Neural progenitor cell (in vitro differentiated cells): ENCODE measurements at regions not wholly inside any gene's neighbourhood (a gene's known extent, or its start where the extent isn't known, plus 50 kb on each side); places are given as distances from the start of the nearest gene placed in this dataset.
A peak's percentile ranks its signal among the peaks of the same experiment; 100 is the strongest.

ENCODE experiments used
- DNase-seq: peaks from one replicate; pipeline ENCODE4 v3.0.0-alpha.2; 2016; ENCODE audit warnings: low spot score
- H2AFZ ChIP-seq: fragments of 200-600 bp; sonication (generic); replicated peaks from 2 replicates; pipeline ENCODE4 v1.6.1; 2016; ENCODE audit warnings: antibody characterized with exemption
- H3F3A ChIP-seq: fragments of 200-600 bp; sonication (generic); 2 replicates; pipeline ENCODE4 v1.6.1; 2016; ENCODE audit warnings: antibody characterized with exemption, low read depth
- H3K27ac ChIP-seq: fragments of 200-600 bp; sonication (generic); 2 replicates; pipeline ENCODE4 v1.5.1; 2016; ENCODE audit warnings: mild to moderate bottlenecking
- H3K27me3 ChIP-seq: fragments of 200-600 bp; sonication (generic); 2 replicates; pipeline ENCODE4 v1.6.1; 2016; ENCODE audit warnings: mild to moderate bottlenecking, moderate library complexity
- H3K36me3 ChIP-seq: fragments of 200-600 bp; sonication (generic); 2 replicates; pipeline ENCODE4 v1.5.1; 2016
- H3K4me1 ChIP-seq: fragments of 200-600 bp; sonication (generic); 2 replicates; pipeline ENCODE4 v1.6.1; 2016; ENCODE audit warnings: mixed run types
- H3K4me2 ChIP-seq: fragments of 200-600 bp; sonication (generic); 2 replicates; pipeline ENCODE4 v1.6.1; 2016
- H3K4me3 ChIP-seq: fragments of 200-600 bp; sonication (generic); 2 replicates; pipeline ENCODE4 v1.5.1; 2016
- H3K79me2 ChIP-seq: fragments of 200-600 bp; sonication (generic); 2 replicates; pipeline ENCODE4 v1.6.1; 2016; ENCODE audit warnings: low read depth
- H3K9ac ChIP-seq: fragments of 200-600 bp; sonication (generic); 2 replicates; pipeline ENCODE4 v1.6.1; 2016
- H3K9me3 ChIP-seq: fragments of 200-600 bp; sonication (generic); 2 replicates; pipeline ENCODE4 v1.5.1; 2016; ENCODE audit warnings: low read depth
- H4K20me1 ChIP-seq: fragments of 200-600 bp; sonication (generic); 2 replicates; pipeline ENCODE4 v1.6.1; 2016; ENCODE audit warnings: low read depth
- H3K27ac Mint-ChIP-seq: 3 replicates; pipeline ENCODE4 v1.8.0; 2021; ENCODE audit warnings: mixed read lengths
- H3K27me3 Mint-ChIP-seq: 2 replicates; pipeline ENCODE4 v1.8.0; 2022; ENCODE audit warnings: low read depth, mild to moderate bottlenecking, inconsistent platforms, moderate library complexity, mixed read lengths; ENCODE audit not compliant: insufficient read depth
- H3K36me3 Mint-ChIP-seq: 3 replicates; pipeline ENCODE4 v1.8.0; 2021; ENCODE audit warnings: mixed read lengths
- H3K4me1 Mint-ChIP-seq: 3 replicates; pipeline ENCODE4 v1.8.0; 2021; ENCODE audit warnings: mixed read lengths
- H3K4me3 Mint-ChIP-seq: 3 replicates; pipeline ENCODE4 v1.8.0; 2021; ENCODE audit warnings: mild to moderate bottlenecking, moderate library complexity, mixed read lengths
- H3K9me3 Mint-ChIP-seq: 3 replicates; pipeline ENCODE4 v1.8.0; 2020; ENCODE audit warnings: mixed read lengths
- EZH2 ChIP-seq: fragments of 200-600 bp; sonication (generic); IDR thresholded peaks from 2 replicates; pipeline ENCODE4 v1.6.1; 2017; ENCODE audit warnings: antibody characterized with exemption, mild to moderate bottlenecking, moderate library complexity
- EZH2phosphoT487 ChIP-seq: fragments of 200-600 bp; sonication (generic); IDR thresholded peaks from 2 replicates; pipeline ENCODE4 v1.6.1; 2017; ENCODE audit warnings: antibody characterized with exemption
- TF ChIP-seq, protein P1 (sequence below): fragments of 200-600 bp; sonication (generic); IDR thresholded peaks from 2 replicates; pipeline ENCODE4 v1.5.1; 2017; ENCODE audit warnings: antibody characterized with exemption, mild to moderate bottlenecking

DNA sequence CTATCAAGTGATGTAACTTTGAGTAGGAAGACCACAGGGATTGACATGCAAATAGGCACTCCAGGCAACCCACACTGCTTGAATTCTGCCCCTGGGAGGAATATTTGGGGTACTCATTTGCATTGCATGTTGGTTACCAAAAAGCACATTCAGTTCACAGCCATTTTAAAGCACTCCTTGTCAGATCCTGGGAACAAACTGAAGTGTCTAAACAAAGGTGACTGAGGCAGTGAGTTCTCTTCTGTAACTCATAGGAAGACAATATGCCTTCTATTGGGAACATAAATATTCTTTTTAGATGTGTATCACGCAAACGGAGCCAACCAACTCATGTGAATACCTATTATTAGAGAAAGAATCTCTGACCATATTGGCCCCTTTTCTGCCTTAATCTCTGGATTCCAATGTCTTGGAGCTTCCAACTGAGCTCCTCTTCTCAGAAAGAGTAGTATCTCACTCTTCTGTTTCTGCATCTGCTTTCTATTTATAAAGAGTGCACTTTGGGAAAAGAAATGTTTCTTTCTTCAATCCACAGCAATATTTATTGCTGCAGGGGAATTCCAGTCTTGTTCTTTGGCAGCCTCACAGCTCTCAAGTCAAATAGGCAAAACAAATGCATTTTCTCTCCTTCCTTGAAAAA lies 125.7 kb upstream of the NBEA start:
- Histone ChIP-seq H3K4me1 (peaks cover 14% of the 10 kb centered on the region), H3K4me2 (no peak overlapping the region), H3K27me3 (no peaks in the 10 kb centered on the region), H3K36me3 (no peaks in the 10 kb centered on the region), H4K20me1 (no peaks in the 10 kb centered on the region), H3K27ac (no peak overlapping the region), H2AFZ (peak overlapping the region; percentile 68), H3K4me3 (no peak overlapping the region), H3K79me2 (no peaks in the 10 kb centered on the region), H3F3A (no peaks in the 10 kb centered on the region), H3K9ac (no peak overlapping the region), H3K9me3 (no peaks in the 10 kb centered on the region)
- no peak overlapping the region for H3K27ac Mint-ChIP-seq
- peaks cover 16% of the 10 kb centered on the region for H3K4me1 Mint-ChIP-seq
- TF ChIP-seq, protein P1, sequence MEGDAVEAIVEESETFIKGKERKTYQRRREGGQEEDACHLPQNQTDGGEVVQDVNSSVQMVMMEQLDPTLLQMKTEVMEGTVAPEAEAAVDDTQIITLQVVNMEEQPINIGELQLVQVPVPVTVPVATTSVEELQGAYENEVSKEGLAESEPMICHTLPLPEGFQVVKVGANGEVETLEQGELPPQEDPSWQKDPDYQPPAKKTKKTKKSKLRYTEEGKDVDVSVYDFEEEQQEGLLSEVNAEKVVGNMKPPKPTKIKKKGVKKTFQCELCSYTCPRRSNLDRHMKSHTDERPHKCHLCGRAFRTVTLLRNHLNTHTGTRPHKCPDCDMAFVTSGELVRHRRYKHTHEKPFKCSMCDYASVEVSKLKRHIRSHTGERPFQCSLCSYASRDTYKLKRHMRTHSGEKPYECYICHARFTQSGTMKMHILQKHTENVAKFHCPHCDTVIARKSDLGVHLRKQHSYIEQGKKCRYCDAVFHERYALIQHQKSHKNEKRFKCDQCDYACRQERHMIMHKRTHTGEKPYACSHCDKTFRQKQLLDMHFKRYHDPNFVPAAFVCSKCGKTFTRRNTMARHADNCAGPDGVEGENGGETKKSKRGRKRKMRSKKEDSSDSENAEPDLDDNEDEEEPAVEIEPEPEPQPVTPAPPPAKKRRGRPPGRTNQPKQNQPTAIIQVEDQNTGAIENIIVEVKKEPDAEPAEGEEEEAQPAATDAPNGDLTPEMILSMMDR: no peak
- TF ChIP-seq EZH2phosphoT487 (no peak), EZH2 (no peak)
- no peak overlapping the region for H3K4me3 Mint-ChIP-seq
- H3K9me3 Mint-ChIP-seq: peaks cover 8% of the 10 kb centered on the region
- H3K36me3 Mint-ChIP-seq: no peaks in the 10 kb centered on the region
- H3K27me3 Mint-ChIP-seq: no peaks in the 10 kb centered on the region
- no peak for DNase-seq

DNA sequence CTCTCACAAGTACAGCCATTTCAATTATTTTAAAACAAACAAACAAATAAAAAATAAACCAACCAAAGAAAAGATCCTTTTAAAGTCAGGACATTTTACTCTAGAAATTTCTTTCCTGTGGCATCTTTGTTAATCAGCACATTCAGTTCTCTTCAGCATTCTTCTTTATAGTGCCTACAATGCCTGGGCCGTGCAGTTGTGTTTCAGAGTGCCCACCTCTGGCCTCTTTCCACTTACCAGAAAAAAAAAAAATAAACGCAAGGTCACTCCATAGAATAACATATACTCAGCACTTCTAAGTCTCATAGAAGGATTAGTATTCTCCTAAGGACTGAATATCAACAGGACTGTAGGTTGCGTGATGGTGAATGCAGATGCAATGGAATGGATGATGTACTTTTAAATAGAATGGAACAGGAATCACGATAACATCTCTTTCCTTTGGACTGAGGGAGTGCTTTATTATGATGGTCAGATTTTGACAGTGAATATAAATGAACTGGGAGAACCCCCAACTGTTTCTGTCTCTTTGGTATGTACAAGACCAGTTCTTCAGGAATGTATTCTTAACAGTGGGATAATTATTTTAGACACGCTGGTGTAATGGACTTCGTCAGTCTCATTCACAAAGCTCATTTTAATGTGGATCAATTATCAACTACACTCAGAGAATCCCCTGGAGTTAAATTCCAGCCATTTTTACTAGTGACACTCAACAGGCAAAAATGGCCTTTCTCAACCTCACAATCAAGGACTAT lies 125.0 kb upstream of the NBEA start:
- Histone ChIP-seq H3K36me3 (no peaks in the 10 kb centered on the region), H3K27ac (no peak overlapping the region), H2AFZ (peak overlapping the region; percentile 68), H3K27me3 (no peaks in the 10 kb centered on the region), H3F3A (no peaks in the 10 kb centered on the region), H3K79me2 (no peaks in the 10 kb centered on the region), H4K20me1 (no peaks in the 10 kb centered on the region), H3K9ac (no peak overlapping the region), H3K4me1 (peaks cover 14% of the 10 kb centered on the region), H3K4me2 (no peak overlapping the region), H3K4me3 (no peak overlapping the region), H3K9me3 (no peaks in the 10 kb centered on the region)
- no peaks in the 10 kb centered on the region for H3K36me3 Mint-ChIP-seq
- peaks cover 16% of the 10 kb centered on the region for H3K4me1 Mint-ChIP-seq
- no peak overlapping the region for H3K27ac Mint-ChIP-seq
- peaks cover 7% of the 10 kb centered on the region for H3K9me3 Mint-ChIP-seq
- DNase-seq: no peak
- TF ChIP-seq, protein P1: no peak
- no peak for TF ChIP-seq EZH2phosphoT487
- no peak for TF ChIP-seq EZH2
- no peaks in the 10 kb centered on the region for H3K27me3 Mint-ChIP-seq
- H3K4me3 Mint-ChIP-seq: no peak overlapping the region

DNA sequence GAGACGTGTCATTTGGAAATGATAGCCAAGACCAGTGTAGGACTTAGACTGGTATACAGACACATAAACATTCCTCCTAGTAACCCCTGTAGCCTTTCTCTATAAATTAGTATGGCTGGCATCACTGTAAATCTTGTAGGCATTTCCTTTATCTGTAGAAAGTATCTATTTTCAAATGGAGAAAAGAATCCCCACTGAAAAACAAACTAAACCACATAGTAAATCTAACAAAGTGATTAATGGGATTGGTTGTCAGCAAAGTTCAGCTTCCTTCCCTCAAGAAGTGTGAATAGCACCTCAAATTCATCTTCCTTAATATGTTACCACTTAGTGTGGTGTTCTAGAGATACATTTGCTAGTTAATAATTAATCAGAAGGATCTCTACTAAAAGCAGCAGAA lies 119.4 kb upstream of the NBEA start:
- Histone ChIP-seq H3K4me2 (no peak overlapping the region), H3K36me3 (no peaks in the 10 kb centered on the region), H3K27me3 (no peaks in the 10 kb centered on the region), H3K27ac (no peak overlapping the region), H3K4me1 (peaks cover 3% of the 10 kb centered on the region), H3K79me2 (no peaks in the 10 kb centered on the region), H3K9ac (no peak overlapping the region), H3K4me3 (no peak overlapping the region), H2AFZ (no peak overlapping the region), H3K9me3 (no peaks in the 10 kb centered on the region), H4K20me1 (no peaks in the 10 kb centered on the region), H3F3A (no peaks in the 10 kb centered on the region)
- H3K27me3 Mint-ChIP-seq: peaks cover 3% of the 10 kb centered on the region
- no peaks in the 10 kb centered on the region for H3K9me3 Mint-ChIP-seq
- H3K4me1 Mint-ChIP-seq: peaks cover 10% of the 10 kb centered on the region
- H3K27ac Mint-ChIP-seq: no peak overlapping the region
- H3K36me3 Mint-ChIP-seq: no peaks in the 10 kb centered on the region
- no peak for DNase-seq
- no peak overlapping the region for H3K4me3 Mint-ChIP-seq
- TF ChIP-seq, protein P1: no peak
- TF ChIP-seq EZH2: no peak
- TF ChIP-seq EZH2phosphoT487: no peak
